ENCODE measurements at regions not wholly inside any gene's neighbourhood (a gene's known extent, or its start where the extent isn't known, plus 50 kb on each side); places are given as distances from the start of the nearest gene placed in this dataset.

DNA sequence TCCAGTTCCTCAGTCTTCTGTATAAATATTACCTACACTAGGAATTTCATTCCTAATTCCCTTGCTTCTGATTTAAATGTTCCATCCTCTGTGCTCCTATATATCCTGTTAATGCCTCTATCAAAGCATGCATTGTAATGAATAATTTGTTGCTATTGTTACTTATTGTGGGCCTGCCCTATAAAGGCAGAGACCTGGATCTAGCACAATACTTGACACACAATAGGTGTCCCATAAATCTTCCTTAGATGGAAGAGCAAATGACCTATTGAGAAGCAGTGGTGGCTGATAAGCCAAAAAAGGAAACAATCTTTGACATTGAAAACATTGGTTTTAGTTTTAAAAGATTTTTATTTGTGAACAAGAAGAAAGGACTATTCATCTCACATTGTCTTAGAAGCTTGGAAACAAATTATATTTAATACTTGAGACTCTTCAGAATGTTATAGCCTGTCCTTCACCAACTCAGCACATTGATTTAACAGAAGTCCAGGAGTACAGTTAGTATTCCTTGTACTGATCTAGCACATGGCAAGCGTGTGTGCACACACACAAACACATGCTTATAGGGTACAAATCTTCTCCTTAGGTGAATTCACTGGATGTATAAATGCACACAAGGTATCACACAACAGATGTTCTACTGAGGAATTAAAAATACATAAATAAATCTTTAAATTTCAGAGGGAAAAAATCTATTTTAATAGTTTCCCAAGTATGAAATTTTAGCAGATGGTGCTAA lies 135.9 kb downstream of the DUSP6 start:
- TF ChIP-seq POLR2A (IDR thresholded peaks at IDR 0.05), result no peak
- TF ChIP-seq, protein P1, sequence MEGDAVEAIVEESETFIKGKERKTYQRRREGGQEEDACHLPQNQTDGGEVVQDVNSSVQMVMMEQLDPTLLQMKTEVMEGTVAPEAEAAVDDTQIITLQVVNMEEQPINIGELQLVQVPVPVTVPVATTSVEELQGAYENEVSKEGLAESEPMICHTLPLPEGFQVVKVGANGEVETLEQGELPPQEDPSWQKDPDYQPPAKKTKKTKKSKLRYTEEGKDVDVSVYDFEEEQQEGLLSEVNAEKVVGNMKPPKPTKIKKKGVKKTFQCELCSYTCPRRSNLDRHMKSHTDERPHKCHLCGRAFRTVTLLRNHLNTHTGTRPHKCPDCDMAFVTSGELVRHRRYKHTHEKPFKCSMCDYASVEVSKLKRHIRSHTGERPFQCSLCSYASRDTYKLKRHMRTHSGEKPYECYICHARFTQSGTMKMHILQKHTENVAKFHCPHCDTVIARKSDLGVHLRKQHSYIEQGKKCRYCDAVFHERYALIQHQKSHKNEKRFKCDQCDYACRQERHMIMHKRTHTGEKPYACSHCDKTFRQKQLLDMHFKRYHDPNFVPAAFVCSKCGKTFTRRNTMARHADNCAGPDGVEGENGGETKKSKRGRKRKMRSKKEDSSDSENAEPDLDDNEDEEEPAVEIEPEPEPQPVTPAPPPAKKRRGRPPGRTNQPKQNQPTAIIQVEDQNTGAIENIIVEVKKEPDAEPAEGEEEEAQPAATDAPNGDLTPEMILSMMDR (IDR thresholded peaks at IDR 0.05 in 4 of 5, conservative IDR thresholded peaks at IDR 0.05 in 1 of 5), result no peak
